Activated CD4-positive, alpha-beta T cell treated with anti-CD3 and anti-CD28 coated beads, Interleukin-2, amount 10 ng/mL, durations not matched to agents 7 days and 5 days (primary cell): ENCODE measurements at regions not wholly inside any gene's neighbourhood (a gene's known extent, or its start where the extent isn't known, plus 50 kb on each side); places are given as distances from the start of the nearest gene placed in this dataset.

ENCODE experiments used
- CTCF ChIA-PET: fragments of 350-600 bp; sonication (Branson Sonifier 250); formaldehyde crosslinking; loops from one replicate; lab custom pipeline; 2021; ENCODE audit warnings: antibody characterized with exemption; lab: Charles Lee
- POLR2A ChIA-PET: fragments of 350-600 bp; sonication (Branson Sonifier 250); formaldehyde crosslinking; loops from one replicate; lab custom pipeline; 2021; ENCODE audit warnings: antibody characterized with exemption; lab: Charles Lee
- DNase-seq: peaks from one replicate; pipeline ENCODE4 v3.0.0-alpha.2; 2020
- H3K27ac Mint-ChIP-seq: one replicate; pipeline ENCODE4 v1.8.0; 2021; ENCODE audit warnings: mild to moderate bottlenecking, moderate library complexity, mixed read lengths
- H3K27me3 Mint-ChIP-seq: one replicate; pipeline ENCODE4 v1.8.0; 2021; ENCODE audit warnings: mixed read lengths
- H3K36me3 Mint-ChIP-seq: one replicate; pipeline ENCODE4 v1.8.0; 2021; ENCODE audit warnings: low read depth, mixed read lengths
- H3K4me1 Mint-ChIP-seq: one replicate; pipeline ENCODE4 v1.8.0; 2021; ENCODE audit warnings: mixed read lengths
- H3K4me3 Mint-ChIP-seq: one replicate; pipeline ENCODE4 v1.8.0; 2021; ENCODE audit warnings: mild to moderate bottlenecking, moderate library complexity, mixed read lengths
- H3K9me3 Mint-ChIP-seq: one replicate; pipeline ENCODE4 v1.8.0; 2021; ENCODE audit warnings: mixed read lengths

GRCh38 chr5:167305591-167306213 is 985.7 kb upstream of the WWC1 start:
- Mint-ChIP-seq H3K4me3 (no peak overlapping the region), H3K36me3 (no peaks in the 10 kb centered on the region), H3K27me3 (no peaks in the 10 kb centered on the region), H3K4me1 (no peaks in the 10 kb centered on the region), H3K27ac (no peak overlapping the region), H3K9me3 (peaks cover 4% of the 10 kb centered on the region)
- DNase-seq: no peak
- ChIA-PET POLR2A (no interaction called here), CTCF (no interaction called here)

- CTCF ChIA-PET: no interaction called here
- POLR2A ChIA-PET: no interaction called here
Observed at GRCh38 chr5:167307042-167307441, 984.4 kb upstream of the WWC1 start.

GRCh38 chr5:167308466-167308865 is 983.0 kb upstream of the WWC1 start:
- H3K27me3 Mint-ChIP-seq: no peaks in the 10 kb centered on the region
- H3K4me1 Mint-ChIP-seq: no peaks in the 10 kb centered on the region
- no peaks in the 10 kb centered on the region for H3K9me3 Mint-ChIP-seq
- H3K36me3 Mint-ChIP-seq: no peaks in the 10 kb centered on the region
- POLR2A ChIA-PET: no interaction called here
- H3K27ac Mint-ChIP-seq: no peak overlapping the region
- H3K4me3 Mint-ChIP-seq: no peak overlapping the region
- no peak for DNase-seq
- CTCF ChIA-PET: no interaction called here

More at GRCh38 chr5:167307042-167307441, 984.4 kb upstream of the WWC1 start:
- no peak overlapping the region for H3K4me3 Mint-ChIP-seq
- no peak for DNase-seq
- no peak overlapping the region for H3K27ac Mint-ChIP-seq
- H3K27me3 Mint-ChIP-seq: no peaks in the 10 kb centered on the region
- no peaks in the 10 kb centered on the region for H3K4me1 Mint-ChIP-seq
- H3K36me3 Mint-ChIP-seq: no peaks in the 10 kb centered on the region
- peaks cover under 1% of the 10 kb centered on the region for H3K9me3 Mint-ChIP-seq

GRCh38 chr5:167309941-167310517 is 981.4 kb upstream of the WWC1 start:
- Mint-ChIP-seq H3K36me3 (no peaks in the 10 kb centered on the region), H3K4me3 (no peak overlapping the region), H3K27ac (no peak overlapping the region), H3K27me3 (no peaks in the 10 kb centered on the region), H3K9me3 (no peaks in the 10 kb centered on the region), H3K4me1 (no peaks in the 10 kb centered on the region)
- POLR2A ChIA-PET: no interaction called here
- CTCF ChIA-PET: no interaction called here
- DNase-seq: no peak

GRCh38 chr5:167311340-167311739 is 980.1 kb upstream of the WWC1 start:
- no peaks in the 10 kb centered on the region for H3K9me3 Mint-ChIP-seq
- H3K27ac Mint-ChIP-seq: no peak overlapping the region
- no peak for DNase-seq
- POLR2A ChIA-PET: no interaction called here
- no peaks in the 10 kb centered on the region for H3K27me3 Mint-ChIP-seq
- no peaks in the 10 kb centered on the region for H3K4me1 Mint-ChIP-seq
- H3K36me3 Mint-ChIP-seq: no peaks in the 10 kb centered on the region
- CTCF ChIA-PET: no interaction called here
- H3K4me3 Mint-ChIP-seq: no peak overlapping the region

DNA sequence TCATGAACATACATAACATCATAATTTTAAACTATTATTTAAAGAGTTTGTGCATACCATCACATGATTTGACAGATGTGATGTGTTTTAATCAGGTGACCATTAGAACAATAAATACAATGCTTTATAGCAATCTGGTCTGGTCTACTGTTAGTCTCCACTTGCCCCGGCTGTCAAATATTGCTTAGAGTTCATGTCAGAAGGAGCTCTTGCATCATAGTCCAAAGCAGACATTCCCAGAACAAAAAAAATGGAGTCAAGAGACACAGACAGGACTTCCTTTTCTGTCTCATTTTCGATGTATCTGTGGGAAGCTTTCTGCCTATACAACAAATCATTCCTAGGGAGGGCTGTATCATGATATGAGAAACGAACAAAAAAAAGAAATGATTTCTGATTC is 979.2 kb upstream of the WWC1 start:
- ChIA-PET POLR2A (no interaction called here), CTCF (no interaction called here)
- Mint-ChIP-seq H3K27me3 (no peaks in the 10 kb centered on the region), H3K9me3 (peaks cover 3% of the 10 kb centered on the region), H3K27ac (no peak overlapping the region), H3K36me3 (no peaks in the 10 kb centered on the region), H3K4me3 (no peak overlapping the region), H3K4me1 (no peaks in the 10 kb centered on the region)
- DNase-seq: no peak

- Mint-ChIP-seq H3K27ac (no peak overlapping the region), H3K4me3 (no peak overlapping the region), H3K9me3 (peaks cover 3% of the 10 kb centered on the region), H3K4me1 (no peaks in the 10 kb centered on the region), H3K27me3 (no peaks in the 10 kb centered on the region), H3K36me3 (no peaks in the 10 kb centered on the region)
- DNase-seq: no peak
- CTCF ChIA-PET: no interaction called here
- POLR2A ChIA-PET: no interaction called here
Observed at GRCh38 chr5:167315762-167316161, 975.7 kb upstream of the WWC1 start.

DNA sequence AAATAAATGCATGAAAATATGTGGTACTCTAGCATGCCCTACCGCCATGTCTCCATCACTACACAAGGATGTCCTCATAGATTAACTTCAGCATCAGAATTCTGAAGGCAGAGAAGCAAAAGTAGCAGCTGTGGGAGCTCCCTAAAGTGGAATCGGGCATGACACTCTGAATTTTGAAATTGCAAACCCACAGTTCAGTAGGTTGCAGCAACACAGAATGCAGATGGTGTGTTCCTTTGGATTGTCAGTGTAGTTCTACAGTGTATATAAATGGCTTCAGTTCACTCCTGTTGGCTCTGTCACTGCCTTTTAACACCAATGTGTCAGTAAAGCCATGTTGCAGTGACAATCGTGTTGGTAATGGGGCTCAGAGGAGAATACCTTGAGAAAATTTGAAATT is 973.6 kb upstream of the WWC1 start:
- H3K4me3 Mint-ChIP-seq: no peak overlapping the region
- no peaks in the 10 kb centered on the region for H3K27me3 Mint-ChIP-seq
- peaks cover 3% of the 10 kb centered on the region for H3K9me3 Mint-ChIP-seq
- CTCF ChIA-PET: no interaction called here
- H3K4me1 Mint-ChIP-seq: no peaks in the 10 kb centered on the region
- H3K27ac Mint-ChIP-seq: no peak overlapping the region
- POLR2A ChIA-PET: no interaction called here
- DNase-seq: no peak
- no peaks in the 10 kb centered on the region for H3K36me3 Mint-ChIP-seq

GRCh38 chr5:167319243-167319642 is 972.2 kb upstream of the WWC1 start:
- Mint-ChIP-seq H3K4me3 (no peak overlapping the region), H3K36me3 (no peaks in the 10 kb centered on the region), H3K27me3 (no peaks in the 10 kb centered on the region), H3K4me1 (no peaks in the 10 kb centered on the region), H3K9me3 (peaks cover 3% of the 10 kb centered on the region), H3K27ac (no peak overlapping the region)
- CTCF ChIA-PET: no interaction called here
- POLR2A ChIA-PET: no interaction called here
- no peak for DNase-seq

DNA sequence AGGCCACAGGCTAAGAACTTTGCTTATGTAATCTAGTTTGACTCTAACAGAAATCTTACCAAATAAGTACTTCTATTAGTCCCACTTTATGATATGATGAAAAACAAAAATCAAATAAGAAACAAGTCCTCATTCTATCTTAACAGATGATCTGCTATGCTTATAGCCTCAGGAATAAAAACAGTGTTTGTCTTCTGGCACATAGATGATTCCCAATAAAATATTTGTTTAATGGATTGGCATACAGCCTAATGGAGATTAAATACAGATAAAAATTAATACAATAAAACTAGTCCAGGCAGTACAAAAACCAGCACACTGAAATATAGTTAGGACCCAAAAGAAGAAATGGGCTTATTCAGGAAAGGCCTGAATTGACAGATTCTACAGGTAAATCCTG is 971.4 kb upstream of the WWC1 start:
- peaks cover 3% of the 10 kb centered on the region for H3K9me3 Mint-ChIP-seq
- POLR2A ChIA-PET: no interaction called here
- no peak overlapping the region for H3K27ac Mint-ChIP-seq
- no peak overlapping the region for H3K4me3 Mint-ChIP-seq
- no peaks in the 10 kb centered on the region for H3K27me3 Mint-ChIP-seq
- CTCF ChIA-PET: no interaction called here
- no peak for DNase-seq
- H3K36me3 Mint-ChIP-seq: no peaks in the 10 kb centered on the region
- no peaks in the 10 kb centered on the region for H3K4me1 Mint-ChIP-seq

- Mint-ChIP-seq H3K9me3 (peaks cover 11% of the 10 kb centered on the region), H3K4me1 (no peaks in the 10 kb centered on the region), H3K4me3 (no peak overlapping the region), H3K36me3 (no peaks in the 10 kb centered on the region), H3K27ac (no peak overlapping the region), H3K27me3 (no peaks in the 10 kb centered on the region)
- ChIA-PET CTCF (no interaction called here), POLR2A (no interaction called here)
- DNase-seq: no peak
Observed at GRCh38 chr5:167332309-167332708, 959.1 kb upstream of the WWC1 start.

GRCh38 chr5:167336161-167336560 is 955.3 kb upstream of the WWC1 start:
- no peak overlapping the region for H3K4me3 Mint-ChIP-seq
- CTCF ChIA-PET: no interaction called here
- H3K36me3 Mint-ChIP-seq: no peaks in the 10 kb centered on the region
- H3K4me1 Mint-ChIP-seq: no peaks in the 10 kb centered on the region
- DNase-seq: no peak
- H3K27me3 Mint-ChIP-seq: no peaks in the 10 kb centered on the region
- no peak overlapping the region for H3K27ac Mint-ChIP-seq
- POLR2A ChIA-PET: no interaction called here
- H3K9me3 Mint-ChIP-seq: peaks cover 7% of the 10 kb centered on the region

GRCh38 chr5:167339205-167339604 is 952.2 kb upstream of the WWC1 start:
- H3K4me3 Mint-ChIP-seq: no peak overlapping the region
- H3K27ac Mint-ChIP-seq: no peak overlapping the region
- POLR2A ChIA-PET: no interaction called here
- DNase-seq: no peak
- no peaks in the 10 kb centered on the region for H3K27me3 Mint-ChIP-seq
- CTCF ChIA-PET: no interaction called here
- H3K4me1 Mint-ChIP-seq: no peaks in the 10 kb centered on the region
- H3K9me3 Mint-ChIP-seq: peaks cover 9% of the 10 kb centered on the region
- no peaks in the 10 kb centered on the region for H3K36me3 Mint-ChIP-seq

- Mint-ChIP-seq H3K4me1 (no peaks in the 10 kb centered on the region), H3K4me3 (no peak overlapping the region), H3K27ac (no peak overlapping the region), H3K36me3 (no peaks in the 10 kb centered on the region), H3K27me3 (no peaks in the 10 kb centered on the region), H3K9me3 (peaks cover 2% of the 10 kb centered on the region)
- ChIA-PET CTCF (no interaction called here), POLR2A (no interaction called here)
- DNase-seq: no peak
Observed at GRCh38 chr5:167346461-167346860, 945.0 kb upstream of the WWC1 start.
